HG02571 (cell line): ENCODE measurements at regions not wholly inside any gene's neighbourhood (a gene's known extent, or its start where the extent isn't known, plus 50 kb on each side); places are given as distances from the start of the nearest gene placed in this dataset.
"Not testable (repeated sequence)": the region's sequence is repeated elsewhere in the genome, so short reads cannot be mapped to it uniquely, and the experiment has no call there.

Experiments
- ATAC-seq: cut with Tn5 transposase; IDR thresholded peaks from one replicate; pipeline ENCODE4 v1.9.1; 2021; ENCODE audit warnings: mild to moderate bottlenecking, moderate library complexity; ENCODE audit not compliant: unreplicated experiment

- ATAC-seq: no peak
These were observed 405.9 kb upstream of the ACVR2A start for GRCh38 chr2:147438882-147439281.

GRCh38 chr2:147433822-147434221 is 411.0 kb upstream of the ACVR2A start:
- ATAC-seq: no peak

GRCh38 chr2:147430408-147430807 is 414.4 kb upstream of the ACVR2A start:
- ATAC-seq: no peak

- no peak for ATAC-seq
These were observed 416.6 kb upstream of the ACVR2A start for GRCh38 chr2:147428120-147428747.

GRCh38 chr2:147425437-147426029 is 419.3 kb upstream of the ACVR2A start:
- no peak for ATAC-seq

GRCh38 chr2:147424766-147425165 is 420.1 kb upstream of the ACVR2A start:
- ATAC-seq: no peak

- no peak for ATAC-seq
These were observed 423.7 kb upstream of the ACVR2A start for GRCh38 chr2:147420947-147421675.

GRCh38 chr2:147420517-147420916 is 424.3 kb upstream of the ACVR2A start:
- no peak for ATAC-seq

GRCh38 chr2:147416099-147416498 is 428.7 kb upstream of the ACVR2A start:
- ATAC-seq: no peak

GRCh38 chr2:147414656-147415055 is 430.2 kb upstream of the ACVR2A start:
- not testable (repeated sequence) for ATAC-seq

GRCh38 chr2:147408357-147408756 is 436.5 kb upstream of the ACVR2A start:
- no peak for ATAC-seq

GRCh38 chr2:147405651-147406050 is 439.2 kb upstream of the ACVR2A start:
- no peak for ATAC-seq

GRCh38 chr2:147398996-147399395 is 445.8 kb upstream of the ACVR2A start:
- no peak for ATAC-seq

- no peak for ATAC-seq
These were observed 446.5 kb upstream of the ACVR2A start for GRCh38 chr2:147398301-147398700.

GRCh38 chr2:147396890-147397289 is 447.9 kb upstream of the ACVR2A start:
- ATAC-seq: no peak

GRCh38 chr2:147394179-147394790 is 450.5 kb upstream of the ACVR2A start:
- ATAC-seq: no peak

GRCh38 chr2:147392180-147392579 is 452.6 kb upstream of the ACVR2A start:
- no peak for ATAC-seq

- ATAC-seq: no peak
These were observed 454.4 kb upstream of the ACVR2A start for GRCh38 chr2:147390475-147390874.

- ATAC-seq: no peak
These were observed 455.6 kb upstream of the ACVR2A start for GRCh38 chr2:147389218-147389617.

- no peak for ATAC-seq
These were observed 456.6 kb upstream of the ACVR2A start for GRCh38 chr2:147388217-147388616.

GRCh38 chr2:147386284-147386683 is 458.5 kb upstream of the ACVR2A start:
- ATAC-seq: no peak

GRCh38 chr2:147385600-147385999 is 459.2 kb upstream of the ACVR2A start:
- no peak for ATAC-seq
